Activated CD4-positive, CD25-positive, alpha-beta regulatory T cell treated with anti-CD3 and anti-CD28 coated beads, Interleukin-2, amount 50 U/mL, for 72 hours (primary cell): ENCODE measurements at regions not wholly inside any gene's neighbourhood (a gene's known extent, or its start where the extent isn't known, plus 50 kb on each side); places are given as distances from the start of the nearest gene placed in this dataset.
"Not testable (repeated sequence)": the region's sequence is repeated elsewhere in the genome, so short reads cannot be mapped to it uniquely, and the experiment has no call there.

Source experiments
- DNase-seq: peaks from one replicate; pipeline ENCODE4 v3.0.0; 2021

DNA sequence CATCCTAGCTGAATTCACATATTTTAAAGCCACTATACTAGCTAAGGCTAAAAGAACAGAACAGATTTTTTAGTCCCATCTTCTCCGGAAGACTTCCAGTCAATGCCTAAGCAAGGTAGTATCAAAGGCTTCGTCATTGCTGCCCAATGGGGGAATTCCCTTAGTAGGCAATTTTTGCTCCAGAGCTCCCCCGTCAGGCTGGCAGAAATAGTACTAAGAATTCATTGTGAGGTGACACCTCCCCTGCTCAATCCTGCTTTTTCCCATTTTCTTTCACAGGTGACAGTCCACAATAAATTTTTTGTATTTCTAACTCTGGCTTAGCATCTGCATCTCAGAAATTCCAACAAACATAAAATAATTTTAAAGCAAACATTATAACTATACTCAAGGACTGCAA, 52.8 kb upstream of the SRSF6 start:
- peak; percentile 49 for DNase-seq

DNA sequence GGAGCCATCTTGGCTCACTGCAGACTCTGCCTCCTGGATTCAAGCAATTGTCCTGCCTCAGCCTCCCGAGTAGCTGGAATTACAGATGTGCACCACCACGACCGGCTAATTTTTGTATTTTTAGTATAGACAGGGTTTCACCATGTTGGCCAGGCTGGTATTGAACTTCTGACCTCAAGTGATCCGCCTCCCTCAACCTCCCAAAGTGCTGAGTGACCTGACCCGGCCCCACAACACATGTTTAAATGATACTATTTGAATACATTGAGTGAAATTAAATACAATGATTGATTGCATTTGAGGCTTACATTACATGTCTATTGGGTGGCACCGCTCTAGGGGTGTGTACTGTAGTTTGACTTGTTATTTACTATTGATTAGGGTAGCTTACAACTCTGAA, 56.8 kb upstream of the SRSF6 start:
- not testable (repeated sequence) for DNase-seq

GRCh38 chr20:43398676-43399324, 58.9 kb upstream of the SRSF6 start:
- DNase-seq: no peak

DNA sequence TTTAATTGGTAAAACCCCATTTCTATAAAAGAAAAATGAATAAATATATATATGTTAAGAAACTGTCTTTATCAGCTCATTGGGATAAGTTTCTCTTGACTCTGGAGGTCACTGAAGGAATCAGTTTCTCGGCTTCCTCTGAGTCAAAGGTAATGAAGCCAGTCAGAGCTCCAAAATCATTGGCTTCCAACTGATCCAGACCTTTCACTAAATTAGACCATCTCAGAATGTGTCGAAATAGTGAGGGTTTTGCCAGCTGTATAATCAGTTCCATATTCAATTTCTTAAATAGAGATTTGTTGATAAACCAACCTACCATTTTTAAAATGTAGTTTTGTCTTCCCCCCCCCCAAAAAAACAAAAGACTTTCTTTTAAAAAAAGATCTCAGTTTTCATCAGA, 60.5 kb upstream of the SRSF6 start:
- DNase-seq: no peak

GRCh38 chr20:43393052-43393451, 64.6 kb upstream of the SRSF6 start:
- no peak for DNase-seq

DNA sequence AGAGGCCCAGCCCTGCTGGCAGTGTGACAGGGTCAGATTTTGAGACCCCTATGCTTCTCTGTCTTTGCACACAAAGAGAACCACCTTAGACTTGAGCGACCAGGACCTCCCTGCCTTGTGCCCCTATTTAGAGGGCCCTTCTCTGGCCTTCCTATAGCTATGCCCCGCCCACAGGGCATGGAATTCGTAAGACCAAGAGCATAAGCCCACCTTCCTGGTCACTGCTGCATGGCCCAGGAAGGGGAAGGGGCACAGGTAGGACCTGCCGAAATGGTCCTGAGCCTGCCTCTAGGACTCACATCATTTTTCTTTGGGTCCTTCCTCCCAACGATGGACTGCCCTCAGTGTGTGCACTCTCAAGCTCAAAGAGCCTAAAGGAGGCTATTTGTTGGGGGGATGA, 65.1 kb upstream of the SRSF6 start:
- DNase-seq: no peak

DNA sequence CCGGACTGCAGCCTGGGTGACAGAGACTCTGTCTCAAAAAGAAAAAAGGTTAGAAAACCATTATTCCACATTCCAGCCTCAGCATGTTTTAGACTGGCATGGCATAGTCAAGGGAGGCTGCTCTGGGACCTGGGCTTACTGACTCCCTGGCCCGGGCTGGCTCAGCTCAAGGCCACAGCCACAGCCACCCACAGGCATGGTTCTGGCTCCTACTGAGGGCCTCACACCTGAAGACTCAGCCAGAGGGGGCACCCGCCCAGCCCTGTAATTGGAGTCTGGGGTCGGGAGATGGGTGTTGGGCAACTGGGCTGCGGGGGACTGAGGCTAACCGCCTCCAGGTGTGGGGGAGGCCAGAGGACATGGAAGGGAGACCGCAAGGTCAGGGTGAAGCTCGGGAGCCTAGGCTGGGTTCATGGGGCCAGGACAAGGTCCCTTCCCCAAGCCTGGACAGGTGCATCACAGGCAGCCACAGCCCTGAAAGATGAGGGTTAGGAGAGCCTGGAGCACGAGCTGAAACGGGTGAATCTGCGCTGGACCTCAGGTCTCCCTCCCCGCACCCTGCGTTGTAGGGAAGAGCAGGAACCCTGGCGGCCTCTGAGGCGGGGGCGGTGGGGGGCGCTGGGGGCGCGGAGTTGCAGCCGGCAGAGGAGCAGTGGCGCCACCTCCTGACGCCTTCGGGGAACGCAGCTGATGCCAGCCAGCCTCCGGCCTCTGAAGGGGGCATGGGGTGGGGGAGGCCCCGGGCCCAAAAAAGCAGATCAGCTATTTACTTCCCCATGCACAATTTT, 67.7 kb upstream of the SRSF6 start:
- DNase-seq: no peak

DNA sequence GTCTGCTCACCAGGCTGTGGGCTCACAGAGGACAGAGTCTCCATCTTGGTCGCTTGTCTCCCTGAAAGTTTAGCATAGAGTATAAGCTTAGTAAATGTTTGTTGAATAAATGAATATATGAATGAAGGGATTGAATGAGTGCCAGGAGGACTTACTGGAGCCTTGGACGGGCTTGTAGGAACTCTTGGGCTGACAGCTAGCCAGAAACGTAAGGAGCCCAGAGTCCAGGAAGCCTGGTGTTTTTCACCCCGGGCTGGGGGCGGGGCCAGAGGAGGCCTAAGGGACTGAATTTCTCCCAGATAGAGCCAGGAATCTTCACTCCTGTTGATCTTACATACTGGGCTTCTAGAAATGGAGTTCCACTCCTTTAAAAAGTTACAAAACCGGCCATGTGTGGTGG, 68.5 kb upstream of the SRSF6 start:
- no peak for DNase-seq

GRCh38 chr20:43388268-43389002, 69.3 kb upstream of the SRSF6 start:
- DNase-seq: no peak

GRCh38 chr20:43387737-43388136, 70.0 kb upstream of the SRSF6 start:
- no peak for DNase-seq

GRCh38 chr20:43386878-43387277, 70.8 kb upstream of the SRSF6 start:
- DNase-seq: no peak

DNA sequence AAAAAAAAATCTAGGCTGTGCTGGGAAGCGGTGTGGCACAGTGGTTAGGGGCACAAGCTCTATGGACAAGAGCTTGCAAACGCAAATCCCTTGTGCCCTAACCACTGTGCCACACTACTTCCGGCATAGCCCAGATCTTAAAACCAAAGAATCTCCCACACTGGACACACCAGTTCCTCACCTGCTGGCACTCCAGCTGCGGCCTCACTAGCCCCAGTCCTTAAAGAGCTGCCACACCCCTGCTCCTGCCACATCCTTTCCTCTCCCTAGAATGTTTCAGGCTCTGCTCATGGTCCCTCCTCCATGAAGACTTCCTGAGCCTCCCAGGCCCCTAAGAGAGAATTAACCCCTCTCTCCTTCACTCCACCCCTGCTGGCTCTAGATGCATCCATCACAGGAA, 71.8 kb upstream of the SRSF6 start:
- no peak for DNase-seq

- no peak for DNase-seq
Measured at GRCh38 chr20:43384101-43384940, 73.4 kb upstream of the SRSF6 start.

- no peak for DNase-seq
Measured at GRCh38 chr20:43383026-43383795, 74.5 kb upstream of the SRSF6 start.

GRCh38 chr20:43382135-43382534, 75.6 kb upstream of the SRSF6 start:
- DNase-seq: not testable (repeated sequence)

DNA sequence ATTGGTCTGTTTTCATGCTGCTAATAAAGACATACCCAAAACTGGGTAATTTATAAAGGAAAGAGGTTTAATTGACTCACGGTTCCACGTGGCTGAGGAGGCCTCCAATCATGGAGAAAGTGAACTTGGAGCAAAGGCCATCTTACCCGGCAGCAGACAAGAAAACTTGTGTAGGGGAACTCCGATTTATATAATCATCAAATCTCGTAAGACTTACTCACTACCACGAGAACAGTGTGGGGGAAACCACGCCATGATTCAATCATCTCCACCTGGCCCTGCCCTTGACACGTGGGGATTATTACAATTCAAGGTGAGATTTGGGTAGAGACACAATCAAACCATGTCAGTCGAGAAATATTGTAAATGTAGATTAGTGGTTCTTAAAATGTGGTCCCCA, 76.2 kb upstream of the SRSF6 start:
- DNase-seq: not testable (repeated sequence)

GRCh38 chr20:43379239-43379917, 78.3 kb upstream of the SRSF6 start:
- DNase-seq: no peak

GRCh38 chr20:43376831-43377230, 80.9 kb upstream of the SRSF6 start:
- no peak for DNase-seq

GRCh38 chr20:43375591-43375990, 82.1 kb upstream of the SRSF6 start:
- no peak for DNase-seq

GRCh38 chr20:43372051-43372450, 85.6 kb upstream of the SRSF6 start:
- no peak for DNase-seq

- DNase-seq: no peak
Measured at GRCh38 chr20:43365691-43366090, 92.0 kb upstream of the SRSF6 start.

GRCh38 chr20:43364001-43364400, 93.7 kb upstream of the SRSF6 start:
- DNase-seq: no peak
